Adrenal gland (tissue), 9 donors: ENCODE measurements at regions not wholly inside any gene's neighbourhood (a gene's known extent, or its start where the extent isn't known, plus 50 kb on each side); places are given as distances from the start of the nearest gene placed in this dataset.
"Not testable (repeated sequence)": the region's sequence is repeated elsewhere in the genome, so short reads cannot be mapped to it uniquely, and the experiment has no call there.

ENCODE experiments used
- DNase-seq, 7 donors: peaks; one replicate each; pipeline ENCODE4 v3.0.0-alpha.2; 2019 to 2020
- H3K27ac ChIP-seq, 5 donors: fragments of 200-600 bp; sonication (generic) in 4 of 5; 1 replicate in 3 of 5; 2 replicates in 2 of 5; pipeline versions ENCODE4 v1.5.1 to v1.8.0; 2016 to 2020; ENCODE audit warnings: mild to moderate bottlenecking in 1 of 5
- H3K27me3 ChIP-seq: fragments of 200-600 bp; 2 replicates; pipeline ENCODE4 v1.8.0; 2021
- H3K36me3 ChIP-seq, 2 donors: fragments of 200-600 bp; replicated peaks in 1 of 2; 1 replicate in 1 of 2; 2 replicates in 1 of 2; pipeline versions ENCODE4 v1.5.1 to v1.8.0; 2018 to 2022
- H3K4me1 ChIP-seq, 2 donors: fragments of 200-600 bp; replicated peaks in 1 of 2; 1 replicate in 1 of 2; 2 replicates in 1 of 2; pipeline versions ENCODE4 v1.5.1 to v1.8.0; 2018 to 2021
- H3K4me3 ChIP-seq, 4 donors: fragments of 200-600 bp; sonication (generic) in 3 of 4; one replicate each; pipeline ENCODE4 v1.5.1; 2016 to 2018
- H3K9me3 ChIP-seq, 3 donors: fragments of 200-600 bp; sonication (generic) in 1 of 3; replicated peaks in 1 of 3; 1 replicate in 2 of 3; 2 replicates in 1 of 3; pipeline versions ENCODE4 v1.5.1 to v1.8.0; 2016 to 2021
- CTCF ChIP-seq, 6 experiments: fragments of 450-650 bp in 4 of 6; fragments of 200-600 bp in 2 of 6; sonication (generic) in 1 of 6; IDR thresholded peaks; 1 replicate in 5 of 6; 2 replicates in 1 of 6; pipeline versions ENCODE4 v1.5.1 to v1.8.0; 2016 to 2021; ENCODE audit warnings: antibody characterized with exemption in 6 of 6, mild to moderate bottlenecking in 2 of 6, moderate library complexity in 1 of 6
- POLR2A ChIP-seq, 2 donors: fragments of 450-650 bp; IDR thresholded peaks; one replicate each; pipeline ENCODE4 v1.6.1; 2017; ENCODE audit warnings: antibody characterized with exemption in 2 of 2, mild to moderate bottlenecking in 2 of 2, moderate library complexity in 1 of 2
- WGBS, 4 donors: extraction: QIAGEN DNeasy Blood & Tissue Kit in 2 of 4; methylation state at CpG; one replicate each; pipeline versions ENCODE4 v1.1.5 to v1.1.7; 2013 to 2017; 5-methylcytosine and 5-hydroxymethylcytosine counted together
- intact Hi-C, 2 donors: fragments of 100-400 bp; cut with DNase I; formaldehyde crosslinking; loops; one replicate each; pipeline versions ENCODE4 v1.14.1 to v1.15.0; 2022 to 2023
- donor health status: healthy with polysubstance abuse.
- donor health status: Bipolar disorder and iron deficiency.
- donor health status: DM: yes; HTN: yes; CAD: no.
- donor health status: DM: no; HTN: no; CAD: no.
- donor health status: DM: no; HTN: no; CAD: no.

- H3K4me3 ChIP-seq = no peak overlapping the region
- intact Hi-C loops = no loop called here
- no peak for TF ChIP-seq POLR2A (IDR thresholded peaks at IDR 0.05)
- no peaks in the 10 kb centered on the region for H3K4me1 ChIP-seq
- H3K36me3 ChIP-seq = no peaks in the 10 kb centered on the region
- no peak for DNase-seq
- H3K9me3 ChIP-seq = no peaks in the 10 kb centered on the region
- WGBS, 4 donors = 83 to 94% (median 90%) methylated on average over 4 of the region's 4 CpGs
- peaks cover 38% of the 10 kb centered on the region for H3K27me3 ChIP-seq
- no peak overlapping the region for H3K27ac ChIP-seq
These were observed 92.5 kb upstream of the HMGA2 start for GRCh38 chr12:65731771-65732170.

GRCh38 chr12:65733643-65734042 lies 90.6 kb upstream of the HMGA2 start:
- DNase-seq, H3K27ac ChIP-seq, H3K9me3 ChIP-seq, H3K4me1 ChIP-seq, intact Hi-C loops, H3K4me3 ChIP-seq, H3K36me3 ChIP-seq: not testable (repeated sequence)
- H3K27me3 ChIP-seq = peaks cover 27% of the 10 kb centered on the region
- 74 to 87% (median 80%) methylated on average over 2 of the region's 2 CpGs for WGBS, 4 donors

GRCh38 chr12:65734226-65734625 lies 90.1 kb upstream of the HMGA2 start:
- H3K4me1 ChIP-seq = no peaks in the 10 kb centered on the region
- H3K36me3 ChIP-seq = no peaks in the 10 kb centered on the region
- TF ChIP-seq CTCF (IDR thresholded peaks at IDR 0.05) = no peak
- no peak for TF ChIP-seq POLR2A (IDR thresholded peaks at IDR 0.05)
- H3K27ac ChIP-seq = no peak overlapping the region
- no peaks in the 10 kb centered on the region for H3K9me3 ChIP-seq
- intact Hi-C loops = no loop called here
- peaks cover 21% of the 10 kb centered on the region for H3K27me3 ChIP-seq
- no peak for DNase-seq
- no peak overlapping the region for H3K4me3 ChIP-seq
- WGBS, 4 donors = 75 to 83% (median 81%) methylated on average over 2 of the region's 2 CpGs

- 83 to 92% (median 86%) methylated on average over 4 of the region's 4 CpGs for WGBS, 4 donors
- DNase-seq = no peak
- H3K4me3 ChIP-seq = no peak overlapping the region
- H3K4me1 ChIP-seq = peaks cover 10 to 15% of the 10 kb centered on the region in 2 donors
- no peak for TF ChIP-seq CTCF (IDR thresholded peaks at IDR 0.05)
- TF ChIP-seq POLR2A (IDR thresholded peaks at IDR 0.05) = no peak
- intact Hi-C loops = no loop called here
- no peak overlapping the region for H3K27ac ChIP-seq
- H3K36me3 ChIP-seq = no peaks in the 10 kb centered on the region
- H3K27me3 ChIP-seq = peaks cover 21% of the 10 kb centered on the region
- no peaks in the 10 kb centered on the region for H3K9me3 ChIP-seq
These were observed 84.7 kb upstream of the HMGA2 start for GRCh38 chr12:65739606-65740005.

GRCh38 chr12:65740506-65740872 lies 83.8 kb upstream of the HMGA2 start:
- TF ChIP-seq POLR2A (IDR thresholded peaks at IDR 0.05) (no peak), CTCF (IDR thresholded peaks at IDR 0.05) (no peak)

More at GRCh38 chr12:65740506-65740872, 83.8 kb upstream of the HMGA2 start:
- intact Hi-C loops = no loop called here
- H3K4me1 ChIP-seq = peaks cover 10 to 15% of the 10 kb centered on the region in 2 donors
- WGBS, 4 donors = 4 to 23% (median 18%) methylated on average over 1 of the region's 1 CpG
- no peak overlapping the region for H3K4me3 ChIP-seq
- no peaks in the 10 kb centered on the region for H3K36me3 ChIP-seq
- no peak overlapping the region for H3K27ac ChIP-seq
- H3K9me3 ChIP-seq = no peaks in the 10 kb centered on the region
- no peak for DNase-seq
- H3K27me3 ChIP-seq = peaks cover 30% of the 10 kb centered on the region
